VCaP (cell line): ENCODE measurements at regions not wholly inside any gene's neighbourhood (a gene's known extent, or its start where the extent isn't known, plus 50 kb on each side); places are given as distances from the start of the nearest gene placed in this dataset.

Experiments
- H3K27ac ChIP-seq: fragments of 450-650 bp; 2 replicates; pipeline ENCODE4 v1.5.1; 2017
- TF ChIP-seq, protein P1 (sequence below): fragments of 450-650 bp; conservative IDR thresholded peaks from 2 replicates; pipeline ENCODE4 v1.5.1; 2017; ENCODE audit warnings: mild to moderate bottlenecking, moderate library complexity

- TF ChIP-seq, protein P1, sequence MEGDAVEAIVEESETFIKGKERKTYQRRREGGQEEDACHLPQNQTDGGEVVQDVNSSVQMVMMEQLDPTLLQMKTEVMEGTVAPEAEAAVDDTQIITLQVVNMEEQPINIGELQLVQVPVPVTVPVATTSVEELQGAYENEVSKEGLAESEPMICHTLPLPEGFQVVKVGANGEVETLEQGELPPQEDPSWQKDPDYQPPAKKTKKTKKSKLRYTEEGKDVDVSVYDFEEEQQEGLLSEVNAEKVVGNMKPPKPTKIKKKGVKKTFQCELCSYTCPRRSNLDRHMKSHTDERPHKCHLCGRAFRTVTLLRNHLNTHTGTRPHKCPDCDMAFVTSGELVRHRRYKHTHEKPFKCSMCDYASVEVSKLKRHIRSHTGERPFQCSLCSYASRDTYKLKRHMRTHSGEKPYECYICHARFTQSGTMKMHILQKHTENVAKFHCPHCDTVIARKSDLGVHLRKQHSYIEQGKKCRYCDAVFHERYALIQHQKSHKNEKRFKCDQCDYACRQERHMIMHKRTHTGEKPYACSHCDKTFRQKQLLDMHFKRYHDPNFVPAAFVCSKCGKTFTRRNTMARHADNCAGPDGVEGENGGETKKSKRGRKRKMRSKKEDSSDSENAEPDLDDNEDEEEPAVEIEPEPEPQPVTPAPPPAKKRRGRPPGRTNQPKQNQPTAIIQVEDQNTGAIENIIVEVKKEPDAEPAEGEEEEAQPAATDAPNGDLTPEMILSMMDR, result no peak
- H3K27ac ChIP-seq, result no peak overlapping the region
Observed at GRCh38 chr6:115396112-115396906, 664.4 kb downstream of the FRK start.

GRCh38 chr6:115393821-115394220, 666.9 kb downstream of the FRK start:
- H3K27ac ChIP-seq, result no peak overlapping the region
- TF ChIP-seq, protein P1, result no peak

DNA sequence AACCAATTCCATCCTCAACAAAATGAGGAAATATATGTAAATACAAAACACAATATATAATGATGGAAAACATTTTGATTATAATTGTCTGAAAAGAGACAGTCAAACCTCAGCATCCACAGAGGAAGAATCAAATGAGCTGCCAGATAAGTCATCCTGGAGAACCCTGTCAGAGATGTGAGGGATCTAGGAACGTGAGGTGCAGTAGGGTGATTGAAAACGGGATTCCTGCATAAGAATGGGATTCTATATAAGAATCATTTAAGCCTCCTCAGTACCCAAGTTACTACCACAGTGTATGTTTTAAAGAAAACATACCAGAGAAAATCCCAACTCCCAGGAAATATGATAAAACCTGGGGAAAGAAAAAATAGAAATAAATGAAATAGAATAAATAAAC, 690.5 kb downstream of the FRK start:
- TF ChIP-seq, protein P1, result no peak
- no peak overlapping the region for H3K27ac ChIP-seq

GRCh38 chr6:115365783-115366182, 694.9 kb downstream of the FRK start:
- TF ChIP-seq, protein P1, result no peak

DNA sequence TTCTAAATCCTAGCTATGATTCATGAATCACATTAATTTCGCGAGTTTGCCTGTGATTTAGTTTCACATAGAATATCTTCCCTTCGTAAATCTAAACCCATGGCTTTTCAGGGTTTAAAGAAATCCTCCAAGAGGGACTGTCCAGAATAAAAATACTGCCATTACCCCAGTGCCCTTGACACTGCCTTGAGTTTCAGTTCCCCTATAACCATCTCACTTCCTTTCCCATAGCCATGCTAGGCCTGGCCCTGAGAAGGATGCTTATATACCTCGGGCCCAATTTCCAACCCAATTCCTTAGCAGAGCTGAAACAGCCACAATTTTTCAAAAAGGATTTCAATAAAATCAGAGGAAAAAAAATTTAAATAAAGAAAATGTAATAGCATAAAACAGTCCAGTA, 697.3 kb downstream of the FRK start:
- TF ChIP-seq, protein P1, result no peak

More at GRCh38 chr6:115365783-115366182, 694.9 kb downstream of the FRK start:
- H3K27ac ChIP-seq, result no peak overlapping the region

GRCh38 chr6:115362234-115362633, 698.5 kb downstream of the FRK start:
- TF ChIP-seq, protein P1, result no peak
- H3K27ac ChIP-seq, result peak overlapping the region; percentile 80; the same call in 1 of the 2 replicates

More for the DNA sequence above, 697.3 kb downstream of the FRK start:
- H3K27ac ChIP-seq, result no peak overlapping the region

- peak overlapping the region; percentile 80 for H3K27ac ChIP-seq
- TF ChIP-seq, protein P1, result no peak
Observed at GRCh38 chr6:115360602-115361325, 699.9 kb downstream of the FRK start.
